ENCODE measurements at regions not wholly inside any gene's neighbourhood (a gene's known extent, or its start where the extent isn't known, plus 50 kb on each side); places are given as distances from the start of the nearest gene placed in this dataset.

- no peak for TF ChIP-seq CTCF (IDR thresholded peaks at IDR 0.05; ENCODE audit: low read length)
- no peak for TF ChIP-seq EZH2 (IDR thresholded peaks at IDR 0.05; ENCODE audit: borderline replicate concordance, low read length)
Observed at GRCh38 chr2:150219861-150220260, 267.6 kb downstream of the RND3 start.
